Right lobe of liver (tissue), 6 donors: ENCODE measurements at regions not wholly inside any gene's neighbourhood (a gene's known extent, or its start where the extent isn't known, plus 50 kb on each side); places are given as distances from the start of the nearest gene placed in this dataset.
"Not testable (repeated sequence)": the region's sequence is repeated elsewhere in the genome, so short reads cannot be mapped to it uniquely, and the experiment has no call there.

Experiments
- ATAC-seq, 4 donors: fragments of 200-7000 bp; cut with Tn5 transposase; one replicate each; pipeline ENCODE4 v1.9.1; 2020; ENCODE audit warnings: mild to moderate bottlenecking in 4 of 4, moderate library complexity in 4 of 4
- DNase-seq, 3 donors: peaks; one replicate each; pipeline ENCODE4 v3.0.0-alpha.2; 2020
- H3K27ac ChIP-seq, 3 donors: fragments of 200-600 bp; one replicate each; pipeline ENCODE4 v1.8.0; 2022
- H3K27me3 ChIP-seq, 2 donors: fragments of 200-600 bp; one replicate each; pipeline ENCODE4 v1.8.0; 2022
- H3K36me3 ChIP-seq, 4 donors: fragments of 200-600 bp; sonication (generic) in 1 of 4; one replicate each; pipeline versions ENCODE4 v1.5.1 to v1.8.0; 2017 to 2022; ENCODE audit warnings: control low read depth in 1 of 4
- H3K4me1 ChIP-seq, 4 donors: fragments of 200-600 bp; sonication (generic) in 1 of 4; one replicate each; pipeline versions ENCODE4 v1.5.1 to v1.8.0; 2017 to 2022; ENCODE audit warnings: control low read depth in 1 of 4
- H3K4me3 ChIP-seq, 3 donors: fragments of 200-600 bp; one replicate each; pipeline ENCODE4 v1.8.0; 2022
- H3K9me3 ChIP-seq, 4 donors: fragments of 200-600 bp; sonication (generic) in 1 of 4; one replicate each; pipeline versions ENCODE4 v1.5.1 to v1.8.0; 2017 to 2022; ENCODE audit warnings: control low read depth in 1 of 4
- POLR2A ChIP-seq: fragments of 450-650 bp; IDR thresholded peaks from one replicate; pipeline ENCODE4 v1.6.1; 2017; ENCODE audit warnings: antibody characterized with exemption, mild to moderate bottlenecking
- WGBS: methylation state at CpG from one replicate; pipeline ENCODE4 v1.1.6; 2018; ENCODE audit warnings: low coverage, low lambda C conversion rate; ENCODE audit not compliant: insufficient coverage; ENCODE audit errors: missing lambda C conversion rate; 5-methylcytosine and 5-hydroxymethylcytosine counted together
- intact Hi-C, 2 donors: fragments of 100-400 bp; cut with DNase I; formaldehyde crosslinking; loops; one replicate each; pipeline versions ENCODE4 v1.11.2 to v1.14.1; 2022
- TF ChIP-seq, protein P1 (sequence below), 4 donors: fragments of 200-600 bp in 3 of 4; fragments of 450-650 bp in 1 of 4; IDR thresholded peaks; one replicate each; pipeline versions ENCODE4 v1.5.1 to v1.8.0; 2016 to 2022; ENCODE audit warnings: antibody characterized with exemption in 4 of 4, mild to moderate bottlenecking in 2 of 4
- donor health status: DM: no; HTN: yes; CAD: no.
- donor health status: DM: no; HTN: no; CAD: no.
- donor health status: DM: no; HTN: no; CAD: no.
- donor health status: DM: no; HTN: yes; CAD: no.
- donor health status: DM: no; HTN: yes; CAD: no.

GRCh38 chr5:2810644-2811043, 59.2 kb upstream of the IRX2 start:
- Histone ChIP-seq H3K9me3 (no peaks in the 10 kb centered on the region), H3K36me3 (no peaks in the 10 kb centered on the region), H3K4me3 (no peak overlapping the region), H3K27ac (no peak overlapping the region), H3K4me1 (no peaks in the 10 kb centered on the region), H3K27me3 (no peaks in the 10 kb centered on the region)
- intact Hi-C loops = no loop called here
- WGBS = 41% methylated on average over 3 of the region's 3 CpGs
- DNase-seq = no peak
- ATAC-seq = no peak
- TF ChIP-seq POLR2A = no peak
- TF ChIP-seq, protein P1, sequence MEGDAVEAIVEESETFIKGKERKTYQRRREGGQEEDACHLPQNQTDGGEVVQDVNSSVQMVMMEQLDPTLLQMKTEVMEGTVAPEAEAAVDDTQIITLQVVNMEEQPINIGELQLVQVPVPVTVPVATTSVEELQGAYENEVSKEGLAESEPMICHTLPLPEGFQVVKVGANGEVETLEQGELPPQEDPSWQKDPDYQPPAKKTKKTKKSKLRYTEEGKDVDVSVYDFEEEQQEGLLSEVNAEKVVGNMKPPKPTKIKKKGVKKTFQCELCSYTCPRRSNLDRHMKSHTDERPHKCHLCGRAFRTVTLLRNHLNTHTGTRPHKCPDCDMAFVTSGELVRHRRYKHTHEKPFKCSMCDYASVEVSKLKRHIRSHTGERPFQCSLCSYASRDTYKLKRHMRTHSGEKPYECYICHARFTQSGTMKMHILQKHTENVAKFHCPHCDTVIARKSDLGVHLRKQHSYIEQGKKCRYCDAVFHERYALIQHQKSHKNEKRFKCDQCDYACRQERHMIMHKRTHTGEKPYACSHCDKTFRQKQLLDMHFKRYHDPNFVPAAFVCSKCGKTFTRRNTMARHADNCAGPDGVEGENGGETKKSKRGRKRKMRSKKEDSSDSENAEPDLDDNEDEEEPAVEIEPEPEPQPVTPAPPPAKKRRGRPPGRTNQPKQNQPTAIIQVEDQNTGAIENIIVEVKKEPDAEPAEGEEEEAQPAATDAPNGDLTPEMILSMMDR (IDR thresholded peaks at IDR 0.05) = no peak

- H3K27ac ChIP-seq, H3K36me3 ChIP-seq, H3K4me3 ChIP-seq, intact Hi-C loops, H3K9me3 ChIP-seq, ATAC-seq, H3K27me3 ChIP-seq, DNase-seq, H3K4me1 ChIP-seq: not testable (repeated sequence)
- WGBS = 53% methylated on average over 5 of the region's 5 CpGs
These were observed 55.8 kb upstream of the IRX2 start for GRCh38 chr5:2807244-2807643.

DNA sequence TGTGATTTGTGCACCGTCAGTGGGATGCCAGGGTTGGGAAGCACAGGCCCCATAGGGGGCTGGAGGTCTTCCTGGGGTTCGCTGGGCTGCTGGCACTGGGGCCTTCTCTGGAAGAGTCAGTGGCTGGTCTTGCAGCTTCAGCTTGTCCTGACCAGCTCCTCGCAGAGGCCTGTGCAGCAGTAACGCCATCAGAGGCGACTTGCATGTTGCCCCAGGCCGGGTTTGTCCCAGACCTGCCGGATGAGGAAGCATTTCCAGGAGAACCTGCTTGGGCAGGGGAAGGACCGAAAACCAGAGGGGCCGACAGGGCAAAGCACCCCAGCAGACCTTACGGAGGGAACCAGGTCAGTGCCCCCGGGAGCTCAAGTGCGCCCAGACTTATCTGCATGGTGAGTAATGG, 54.7 kb upstream of the IRX2 start:
- H3K4me3 ChIP-seq = no peak overlapping the region
- TF ChIP-seq, protein P1 (IDR thresholded peaks at IDR 0.05) = no peak
- TF ChIP-seq POLR2A = no peak
- no peaks in the 10 kb centered on the region for H3K4me1 ChIP-seq
- DNase-seq = no peak
- H3K27me3 ChIP-seq = no peaks in the 10 kb centered on the region
- H3K9me3 ChIP-seq = no peaks in the 10 kb centered on the region
- intact Hi-C loops = no loop called here
- no peak for ATAC-seq
- WGBS = 50% methylated on average over 3 of the region's 12 CpGs
- no peaks in the 10 kb centered on the region for H3K36me3 ChIP-seq
- no peak overlapping the region for H3K27ac ChIP-seq

DNA sequence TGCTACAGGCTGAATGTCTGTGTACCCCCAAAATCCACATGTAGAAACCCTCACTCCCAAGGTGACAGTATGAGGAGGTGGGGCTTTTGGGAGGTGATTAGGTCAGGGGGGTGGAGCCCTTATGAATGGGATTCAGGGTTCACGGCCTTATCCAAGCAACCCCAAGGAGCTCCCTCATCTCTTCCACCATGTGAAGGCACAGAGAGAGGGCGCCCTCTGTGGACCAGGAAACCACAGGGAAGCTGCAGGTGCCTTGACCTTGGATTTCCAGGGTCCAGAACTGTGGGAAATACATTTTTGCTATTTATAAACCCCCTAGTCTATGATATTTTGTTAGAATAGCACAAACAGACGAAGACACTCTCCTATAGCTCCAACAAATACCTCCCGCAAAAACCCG, 53.6 kb upstream of the IRX2 start:
- no peaks in the 10 kb centered on the region for H3K27me3 ChIP-seq
- H3K9me3 ChIP-seq = no peaks in the 10 kb centered on the region
- DNase-seq (no peak), ATAC-seq (no peak)
- H3K36me3 ChIP-seq = no peaks in the 10 kb centered on the region
- TF ChIP-seq, protein P1 (IDR thresholded peaks at IDR 0.05) = no peak
- TF ChIP-seq POLR2A = no peak
- H3K4me1 ChIP-seq = no peaks in the 10 kb centered on the region
- no peak overlapping the region for H3K4me3 ChIP-seq
- WGBS = 38% methylated on average over 5 of the region's 5 CpGs
- H3K27ac ChIP-seq = no peak overlapping the region
- intact Hi-C loops = no loop called here

GRCh38 chr5:2803751-2804150, 52.3 kb upstream of the IRX2 start:
- H3K9me3 ChIP-seq = no peaks in the 10 kb centered on the region
- H3K27me3 ChIP-seq = no peaks in the 10 kb centered on the region
- DNase-seq (no peak), ATAC-seq (no peak)
- 43% methylated on average over 1 of the region's 2 CpGs for WGBS
- TF ChIP-seq, protein P1 (IDR thresholded peaks at IDR 0.05) = no peak
- TF ChIP-seq POLR2A = no peak
- no peak overlapping the region for H3K27ac ChIP-seq
- intact Hi-C loops = no loop called here
- no peaks in the 10 kb centered on the region for H3K36me3 ChIP-seq
- no peak overlapping the region for H3K4me3 ChIP-seq
- no peaks in the 10 kb centered on the region for H3K4me1 ChIP-seq
